ENCODE measurements at regions not wholly inside any gene's neighbourhood (a gene's known extent, or its start where the extent isn't known, plus 50 kb on each side); places are given as distances from the start of the nearest gene placed in this dataset.

- ChIA-PET POLR2A (no interaction called here), CTCF (no interaction called here)
- DNase-seq (ENCODE audit: low read depth, low spot score): no peak
- no peak overlapping the region for H3K4me3 ChIP-seq (ENCODE audit: low read depth, low read length)
- TF ChIP-seq, protein P1, sequence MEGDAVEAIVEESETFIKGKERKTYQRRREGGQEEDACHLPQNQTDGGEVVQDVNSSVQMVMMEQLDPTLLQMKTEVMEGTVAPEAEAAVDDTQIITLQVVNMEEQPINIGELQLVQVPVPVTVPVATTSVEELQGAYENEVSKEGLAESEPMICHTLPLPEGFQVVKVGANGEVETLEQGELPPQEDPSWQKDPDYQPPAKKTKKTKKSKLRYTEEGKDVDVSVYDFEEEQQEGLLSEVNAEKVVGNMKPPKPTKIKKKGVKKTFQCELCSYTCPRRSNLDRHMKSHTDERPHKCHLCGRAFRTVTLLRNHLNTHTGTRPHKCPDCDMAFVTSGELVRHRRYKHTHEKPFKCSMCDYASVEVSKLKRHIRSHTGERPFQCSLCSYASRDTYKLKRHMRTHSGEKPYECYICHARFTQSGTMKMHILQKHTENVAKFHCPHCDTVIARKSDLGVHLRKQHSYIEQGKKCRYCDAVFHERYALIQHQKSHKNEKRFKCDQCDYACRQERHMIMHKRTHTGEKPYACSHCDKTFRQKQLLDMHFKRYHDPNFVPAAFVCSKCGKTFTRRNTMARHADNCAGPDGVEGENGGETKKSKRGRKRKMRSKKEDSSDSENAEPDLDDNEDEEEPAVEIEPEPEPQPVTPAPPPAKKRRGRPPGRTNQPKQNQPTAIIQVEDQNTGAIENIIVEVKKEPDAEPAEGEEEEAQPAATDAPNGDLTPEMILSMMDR (IDR thresholded peaks at IDR 0.05; ENCODE audit: insufficient read depth, low read length, missing control alignments): no peak
These were observed 614.6 kb upstream of the SOX11 start for GRCh38 chr2:5077479-5078089.

DNA sequence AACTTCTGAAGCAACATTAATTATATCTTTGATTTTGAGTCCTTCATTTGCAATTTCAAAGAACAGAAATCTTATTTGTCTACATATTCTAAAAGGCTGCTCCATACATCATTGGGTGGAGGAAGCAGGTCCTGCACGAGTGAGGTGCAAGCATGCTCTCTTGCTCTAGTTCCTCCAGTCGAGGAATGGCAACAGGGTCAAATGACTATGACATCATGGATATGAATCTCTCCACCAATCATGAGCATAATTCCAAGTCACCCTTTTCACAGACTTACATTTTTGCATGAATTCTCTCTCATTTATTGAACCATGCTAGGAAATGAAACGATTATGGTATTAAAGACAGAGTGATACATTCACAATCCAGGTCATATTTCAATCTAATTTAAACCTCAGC lies 608.8 kb upstream of the SOX11 start:
- ChIA-PET POLR2A (no interaction called here), CTCF (no interaction called here)
- DNase-seq (ENCODE audit: low read depth, low spot score): no peak
- TF ChIP-seq, protein P1 (IDR thresholded peaks at IDR 0.05; ENCODE audit: insufficient read depth, low read length, missing control alignments): no peak
- no peak overlapping the region for H3K4me3 ChIP-seq (ENCODE audit: low read depth, low read length)

DNA sequence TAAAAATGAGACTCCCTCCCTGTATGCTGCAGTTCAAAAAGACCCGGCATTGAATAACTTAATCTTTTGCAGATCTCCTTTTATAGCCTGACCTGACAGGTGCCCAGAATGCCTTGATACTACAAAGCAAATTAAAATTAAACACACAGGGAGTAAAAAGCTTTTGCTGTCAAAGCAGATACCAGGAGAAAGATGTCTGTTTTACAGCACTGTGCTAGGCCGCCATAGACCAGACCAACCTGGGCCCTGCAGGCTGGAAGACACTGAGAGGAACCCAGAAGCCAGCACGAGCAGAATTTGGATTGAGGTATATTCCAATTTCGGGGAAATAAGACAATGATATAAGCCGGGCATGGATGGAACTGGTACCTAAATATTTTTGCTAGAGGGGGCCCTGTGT lies 602.8 kb upstream of the SOX11 start:
- ChIA-PET CTCF (no interaction called here), POLR2A (no interaction called here)
- no peak for DNase-seq (ENCODE audit: low read depth, low spot score)
- H3K4me3 ChIP-seq (ENCODE audit: low read depth, low read length): no peak overlapping the region
- TF ChIP-seq, protein P1 (IDR thresholded peaks at IDR 0.05; ENCODE audit: insufficient read depth, low read length, missing control alignments): no peak

GRCh38 chr2:5093056-5093455 lies 599.1 kb upstream of the SOX11 start:
- CTCF ChIA-PET: no interaction called here
- POLR2A ChIA-PET: interaction anchor here (0.6 kb wide), 1 partner anchor 359 kb away, joined by 3 read pairs; no protein-coding TSS in a partner anchor
- TF ChIP-seq, protein P1 (IDR thresholded peaks at IDR 0.05; ENCODE audit: insufficient read depth, low read length, missing control alignments): no peak
- H3K4me3 ChIP-seq (ENCODE audit: low read depth, low read length): no peak overlapping the region
- no peak for DNase-seq (ENCODE audit: low read depth, low spot score)

GRCh38 chr2:5093518-5093917 lies 598.7 kb upstream of the SOX11 start:
- ChIA-PET POLR2A (interaction anchor here (0.6 kb wide), 1 partner anchor 358 kb away, joined by 3 read pairs; no protein-coding TSS in a partner anchor), CTCF (no interaction called here)
- TF ChIP-seq, protein P1 (IDR thresholded peaks at IDR 0.05; ENCODE audit: insufficient read depth, low read length, missing control alignments): no peak
- no peak for DNase-seq (ENCODE audit: low read depth, low spot score)
- H3K4me3 ChIP-seq (ENCODE audit: low read depth, low read length): no peak overlapping the region

GRCh38 chr2:5094192-5094591 lies 598.0 kb upstream of the SOX11 start:
- H3K4me3 ChIP-seq (ENCODE audit: low read depth, low read length): no peak overlapping the region
- POLR2A ChIA-PET: no interaction called here
- no peak for DNase-seq (ENCODE audit: low read depth, low spot score)
- CTCF ChIA-PET: no interaction called here
- TF ChIP-seq, protein P1 (IDR thresholded peaks at IDR 0.05; ENCODE audit: insufficient read depth, low read length, missing control alignments): no peak

All from AG04449 (cell line).